GM21367 (cell line): ENCODE measurements at regions not wholly inside any gene's neighbourhood (a gene's known extent, or its start where the extent isn't known, plus 50 kb on each side); places are given as distances from the start of the nearest gene placed in this dataset.

Experiments
- ATAC-seq: cut with Tn5 transposase; IDR thresholded peaks from one replicate; pipeline ENCODE4 v1.9.1; 2021; ENCODE audit not compliant: unreplicated experiment

DNA sequence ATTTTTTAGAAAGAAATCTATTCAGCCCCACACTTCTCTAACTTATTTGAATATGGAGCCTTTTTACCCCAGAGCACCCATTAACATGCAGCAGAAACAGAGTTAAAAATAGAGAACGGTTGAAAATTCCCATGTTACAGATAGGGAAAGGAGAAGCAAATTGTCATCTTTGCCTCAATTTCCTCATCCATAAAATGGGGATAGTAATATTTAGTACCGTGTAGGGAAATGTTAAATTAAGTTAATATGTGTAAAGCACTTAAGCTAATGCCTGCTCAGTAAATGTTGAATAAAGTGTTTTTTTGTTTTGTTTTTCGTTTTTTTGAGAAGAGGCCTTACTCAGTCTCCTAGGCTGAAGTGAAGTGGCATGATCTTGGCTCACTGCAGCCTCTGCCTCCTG, 50.3 kb downstream of the NAV1 start:
- no peak for ATAC-seq

DNA sequence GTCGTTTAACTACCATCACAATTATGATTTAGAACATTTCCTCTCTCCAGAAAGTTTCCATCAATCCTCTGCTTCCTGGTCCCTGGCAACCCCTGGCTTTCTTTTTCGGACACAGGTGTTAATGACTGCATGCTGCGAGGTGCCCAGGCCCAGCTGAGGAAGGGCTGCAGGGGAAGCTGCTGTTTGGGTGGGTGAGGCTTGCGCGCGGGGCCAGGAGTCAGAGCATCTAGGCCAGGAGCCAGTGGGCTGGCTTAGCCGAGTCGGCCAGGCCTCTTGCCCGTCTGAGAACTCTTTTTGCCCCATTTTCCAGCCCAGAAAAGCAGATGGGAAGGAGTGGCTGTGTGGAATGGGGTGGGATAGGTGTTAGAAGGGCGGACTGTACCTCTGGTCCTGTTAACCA, 51.5 kb downstream of the NAV1 start:
- no peak for ATAC-seq

DNA sequence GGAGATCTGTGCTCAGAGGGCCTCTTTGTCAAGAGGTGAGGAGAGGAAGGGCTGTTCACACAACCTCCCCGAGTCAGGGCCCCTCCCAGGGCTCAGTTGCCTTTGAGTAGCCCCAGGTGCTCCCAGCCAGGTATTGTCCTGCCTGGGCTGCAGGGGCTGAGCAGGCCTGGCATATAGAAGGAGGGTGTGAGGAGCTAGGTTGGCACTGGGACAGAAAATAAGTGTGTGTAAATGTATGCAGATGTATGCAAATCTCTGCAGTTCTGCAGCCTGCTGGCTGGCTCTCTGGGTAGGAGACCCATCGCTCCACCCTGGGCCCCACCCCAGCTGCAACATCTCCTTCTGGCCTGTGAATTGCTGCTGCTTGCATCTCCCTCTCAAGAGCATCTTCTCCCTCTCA, 52.4 kb downstream of the NAV1 start:
- ATAC-seq: no peak

DNA sequence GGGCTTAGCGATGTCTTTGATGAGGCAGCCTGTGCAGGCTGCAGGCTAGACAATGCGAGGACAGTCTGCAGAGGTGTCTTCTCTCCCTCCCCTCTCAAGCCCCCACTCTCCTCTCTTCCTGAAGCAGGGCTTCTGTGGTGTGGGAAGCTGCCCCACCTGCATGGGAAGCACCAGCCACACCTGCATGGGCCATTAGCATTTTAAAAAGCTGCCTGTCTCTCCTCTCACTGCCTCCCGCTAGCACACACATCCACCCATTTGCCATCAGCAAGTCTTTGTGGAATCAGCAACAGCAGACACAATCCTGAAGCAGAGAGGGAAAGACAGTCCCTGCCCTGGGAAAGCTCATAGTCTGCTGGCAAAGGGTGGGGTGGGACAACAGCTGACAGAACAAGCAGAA, 53.1 kb downstream of the NAV1 start:
- no peak for ATAC-seq

DNA sequence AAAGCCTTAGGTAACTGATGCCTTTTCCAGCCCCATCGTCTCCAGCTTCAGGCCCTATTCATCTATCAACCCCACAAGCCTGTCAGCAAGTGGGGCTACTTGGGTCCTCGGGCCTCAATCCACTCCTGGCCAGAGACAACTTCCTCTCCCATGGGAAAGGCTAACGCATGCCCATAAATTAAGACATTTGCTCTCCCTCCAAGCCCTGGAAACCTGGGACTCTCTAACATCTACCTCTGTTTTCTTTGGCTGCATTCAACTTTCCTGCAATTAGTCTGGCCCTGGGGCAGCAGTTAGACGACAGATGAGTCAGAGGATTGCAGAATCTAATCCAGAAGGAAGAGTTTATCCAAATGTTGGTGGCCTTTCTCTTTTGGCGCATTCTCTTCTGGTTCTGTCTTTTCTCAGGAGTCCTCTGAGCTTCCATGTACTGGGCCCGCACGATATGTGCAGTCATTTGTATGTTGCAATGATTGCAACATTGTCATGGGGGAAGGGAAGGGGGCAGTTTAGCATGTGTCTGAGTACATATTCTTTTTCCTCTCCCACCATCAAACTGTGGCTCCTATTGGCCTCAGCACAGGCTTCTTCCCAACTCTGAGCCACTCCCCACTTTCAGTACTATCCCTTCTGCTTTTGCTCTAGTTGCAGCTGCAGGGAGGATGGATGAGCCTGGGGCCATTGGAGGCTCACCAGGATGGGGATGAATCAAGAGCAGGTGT, 54.4 kb downstream of the NAV1 start:
- no peak for ATAC-seq

DNA sequence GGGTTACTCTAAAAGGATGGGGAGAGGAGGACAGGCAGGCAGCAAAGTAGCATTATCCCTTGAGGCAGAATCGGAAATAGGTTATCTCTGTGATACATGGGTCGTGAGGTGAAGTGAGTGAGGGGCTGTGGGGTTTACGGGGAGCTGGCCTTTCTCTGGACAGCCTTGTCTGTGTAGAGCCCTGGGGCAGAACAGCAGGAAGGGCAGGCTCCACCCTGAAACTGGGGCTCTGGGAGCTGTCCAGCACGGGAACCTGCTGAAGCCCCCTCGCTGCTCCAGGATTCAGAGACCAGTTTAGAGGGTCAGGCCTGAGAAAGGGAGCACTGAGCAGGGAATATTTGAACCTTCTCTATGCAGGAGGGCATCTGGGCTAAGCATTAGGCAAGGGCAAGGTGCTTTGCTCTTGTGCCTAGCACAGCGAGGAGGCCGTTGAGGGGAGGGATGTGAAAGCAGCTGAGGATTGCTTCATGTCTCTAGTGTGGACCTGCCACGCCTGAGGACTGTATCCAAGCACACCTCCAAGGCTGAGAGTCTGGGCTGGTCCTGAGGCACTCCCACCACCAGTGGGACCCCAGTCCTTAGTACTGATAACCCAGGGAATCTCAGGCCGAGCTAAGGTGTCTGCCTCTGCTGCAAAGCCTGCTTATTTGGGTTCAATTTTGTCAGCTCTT, 55.8 kb downstream of the NAV1 start:
- ATAC-seq: no peak

DNA sequence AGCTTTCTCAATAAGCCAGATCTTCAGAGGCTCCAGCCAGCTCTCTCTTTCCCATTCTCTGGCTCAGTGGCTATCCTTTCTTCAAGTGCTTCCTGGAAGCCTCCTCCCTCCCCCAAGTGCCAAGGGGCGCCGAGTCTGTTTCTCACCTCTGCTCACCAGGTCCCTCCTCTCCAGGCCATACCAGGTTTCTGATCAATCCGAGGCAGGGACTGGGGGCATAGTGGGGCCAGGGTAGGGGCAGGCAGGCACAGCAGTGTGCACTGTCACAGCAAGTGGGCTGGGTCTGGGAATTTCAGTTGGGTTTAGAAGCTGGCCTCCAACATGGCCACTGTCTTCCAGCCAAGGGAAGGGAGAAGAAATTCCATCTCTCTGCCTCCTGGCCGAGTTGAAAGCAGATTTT, 56.5 kb downstream of the NAV1 start:
- ATAC-seq: no peak

DNA sequence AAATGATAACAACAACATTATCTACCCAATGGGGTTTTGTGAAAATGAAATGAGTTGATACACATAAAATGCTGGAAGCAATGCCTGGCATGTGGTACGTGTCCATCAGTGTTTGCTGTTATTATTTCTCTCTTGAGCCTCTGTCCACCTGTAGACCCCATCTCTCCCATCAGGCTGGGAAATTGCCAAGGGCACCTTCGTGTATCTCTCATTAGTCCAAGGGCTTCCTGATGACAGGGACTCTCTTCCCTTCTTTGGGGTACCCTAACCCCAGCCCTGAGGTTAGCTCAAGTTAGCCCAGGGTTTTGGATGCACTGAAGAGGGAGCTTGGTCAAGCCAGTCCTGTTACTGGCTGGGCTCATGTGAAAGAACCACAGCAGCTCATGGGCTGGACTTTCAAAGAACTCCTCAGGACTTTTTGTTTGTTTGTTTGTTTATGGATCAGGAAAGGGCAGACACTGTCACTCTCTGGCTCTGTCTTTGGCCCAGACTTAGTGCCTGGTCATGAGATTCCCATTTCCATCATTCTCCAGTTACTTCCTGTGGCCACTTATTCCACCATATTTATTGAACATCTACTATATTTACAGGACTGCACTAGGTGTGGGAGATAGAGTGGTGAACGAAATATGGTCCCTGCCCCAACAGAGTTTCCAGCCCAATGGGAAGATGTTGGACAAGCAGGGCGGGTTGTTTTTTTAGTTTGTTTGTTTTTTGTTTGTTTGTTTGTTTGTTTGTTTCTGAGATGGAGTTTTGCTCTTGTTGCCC, 57.4 kb downstream of the NAV1 start:
- ATAC-seq: no peak

DNA sequence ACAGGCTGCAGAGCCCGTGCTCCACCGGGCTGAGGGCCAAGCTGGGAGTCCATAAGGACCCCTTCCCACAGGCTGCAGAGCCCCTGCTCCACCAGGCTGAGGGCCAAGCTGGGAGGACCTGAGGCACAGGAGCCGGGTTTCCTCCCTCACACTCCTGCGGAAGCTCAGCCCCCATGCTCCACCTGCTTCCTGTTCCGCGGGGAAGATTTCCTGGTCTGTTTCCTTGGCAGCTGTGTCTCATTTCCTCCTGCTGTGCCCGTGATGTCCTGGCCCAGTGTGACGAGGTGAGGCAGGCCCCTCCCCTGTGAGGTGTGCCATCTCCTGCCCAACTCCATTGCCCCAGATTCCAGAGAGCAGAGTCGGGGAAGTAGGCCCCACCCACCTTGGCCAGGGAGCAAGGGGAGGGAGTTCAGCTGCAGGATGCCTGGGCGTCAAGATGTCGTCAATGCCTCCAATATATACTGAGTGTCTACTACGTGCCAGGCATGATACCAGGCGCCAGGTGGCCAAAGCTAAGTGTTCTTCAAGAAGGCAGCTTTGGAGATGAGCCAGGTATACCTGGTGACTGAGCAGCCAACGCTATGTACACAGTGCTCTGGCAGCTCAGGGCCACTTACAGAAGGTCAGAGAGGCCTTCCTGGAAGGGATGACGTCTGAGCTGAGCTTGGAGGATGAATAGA, 58.8 kb downstream of the NAV1 start:
- ATAC-seq: no peak

DNA sequence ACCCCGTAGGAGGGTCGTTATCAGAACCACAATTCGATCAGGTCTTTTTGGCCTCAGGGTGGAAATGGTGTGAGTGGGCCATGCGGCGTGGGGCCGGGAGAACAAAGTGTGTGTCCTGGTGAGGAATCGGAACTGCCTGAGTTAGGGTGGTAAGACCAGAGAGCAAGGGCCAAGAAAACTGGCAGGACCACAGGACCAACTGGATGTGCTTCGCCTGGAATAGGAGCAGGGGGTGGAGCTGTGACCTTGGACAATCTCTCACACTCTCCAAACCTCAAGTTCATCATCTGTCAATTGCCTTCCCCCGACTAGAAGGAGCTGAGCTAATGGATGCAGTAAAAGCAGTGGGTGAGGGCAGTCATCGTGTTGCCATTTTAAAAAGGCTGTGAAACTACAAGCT, 59.5 kb downstream of the NAV1 start:
- ATAC-seq: no peak

DNA sequence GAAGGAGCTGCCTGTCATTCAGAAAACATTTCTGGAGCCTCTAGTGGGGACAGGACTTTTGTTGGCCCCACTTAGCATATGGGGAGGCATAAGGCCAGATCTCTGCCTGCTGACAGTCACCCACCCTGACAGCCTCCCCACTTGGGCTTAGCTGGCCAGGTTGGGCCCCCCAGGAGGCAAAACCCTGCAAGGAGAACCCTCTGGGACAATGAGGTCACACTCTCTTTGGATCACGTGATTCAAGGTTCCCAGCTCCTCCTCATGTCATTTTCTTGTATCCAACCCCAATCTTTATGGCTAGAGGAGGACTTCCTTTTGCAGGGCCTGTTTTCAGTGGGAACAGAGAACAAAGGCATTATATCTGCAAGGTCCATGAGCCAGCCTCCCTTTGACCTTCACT, 60.0 kb downstream of the NAV1 start:
- ATAC-seq: no peak

DNA sequence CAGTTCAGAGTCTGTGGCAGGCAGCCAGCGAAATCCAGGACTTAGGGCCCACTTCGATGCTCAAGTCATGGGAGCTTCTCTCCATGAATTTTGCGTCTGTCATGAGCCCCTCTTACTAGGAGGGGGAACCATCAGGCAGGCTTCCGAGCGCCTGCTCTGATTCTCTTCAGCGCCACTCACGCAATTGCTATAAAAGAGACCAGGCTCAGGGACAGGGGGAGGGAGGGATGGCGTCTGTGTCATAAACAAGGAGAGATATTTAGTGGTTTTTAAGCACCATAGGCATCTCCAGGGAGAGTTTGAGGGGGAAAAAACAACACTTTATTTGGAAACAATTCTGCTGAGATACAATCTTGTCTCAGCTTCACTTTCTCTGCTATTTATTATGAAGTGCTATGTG, 60.6 kb downstream of the NAV1 start:
- no peak for ATAC-seq

DNA sequence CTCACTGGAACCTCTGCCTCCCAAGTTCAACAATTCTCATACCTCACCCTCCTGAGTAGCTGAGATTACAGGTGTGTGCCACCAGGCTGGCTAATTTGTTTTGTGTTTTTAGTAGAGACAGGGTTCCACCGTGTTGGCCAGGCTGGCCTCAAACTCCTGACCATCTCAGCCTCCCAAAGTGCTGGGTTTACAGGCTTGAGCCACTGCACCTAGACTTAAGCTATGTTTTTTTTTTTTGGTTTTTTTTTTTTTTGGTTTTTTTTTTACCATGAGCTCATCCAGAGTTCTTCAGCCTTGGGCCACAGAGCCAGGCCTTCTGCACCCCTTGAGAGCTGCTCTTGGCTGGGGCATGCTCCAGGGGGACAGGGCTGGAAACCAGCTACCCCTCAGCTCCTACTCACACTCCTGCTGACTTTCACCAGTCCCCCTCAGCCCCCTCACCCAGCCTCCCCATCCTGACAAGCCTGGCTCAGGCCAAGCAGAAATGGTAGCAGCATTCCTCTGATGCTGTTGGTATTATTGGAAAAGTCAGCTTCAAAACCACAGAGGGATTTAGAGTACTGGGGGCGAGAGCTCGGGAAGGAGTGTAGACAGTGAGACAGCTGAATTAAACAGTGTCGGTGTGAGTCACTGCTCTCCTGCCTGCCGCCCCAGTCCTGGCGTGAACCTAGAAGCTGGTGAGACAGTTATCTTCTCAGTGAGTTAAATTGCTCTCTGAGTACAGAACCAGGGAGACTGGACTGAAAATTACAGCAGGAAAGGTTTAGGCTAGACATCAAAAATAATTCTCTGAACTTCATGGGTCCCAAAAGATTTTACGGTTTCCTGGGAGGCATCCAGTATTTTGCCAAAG, 63.7 kb downstream of the NAV1 start:
- ATAC-seq: no peak

DNA sequence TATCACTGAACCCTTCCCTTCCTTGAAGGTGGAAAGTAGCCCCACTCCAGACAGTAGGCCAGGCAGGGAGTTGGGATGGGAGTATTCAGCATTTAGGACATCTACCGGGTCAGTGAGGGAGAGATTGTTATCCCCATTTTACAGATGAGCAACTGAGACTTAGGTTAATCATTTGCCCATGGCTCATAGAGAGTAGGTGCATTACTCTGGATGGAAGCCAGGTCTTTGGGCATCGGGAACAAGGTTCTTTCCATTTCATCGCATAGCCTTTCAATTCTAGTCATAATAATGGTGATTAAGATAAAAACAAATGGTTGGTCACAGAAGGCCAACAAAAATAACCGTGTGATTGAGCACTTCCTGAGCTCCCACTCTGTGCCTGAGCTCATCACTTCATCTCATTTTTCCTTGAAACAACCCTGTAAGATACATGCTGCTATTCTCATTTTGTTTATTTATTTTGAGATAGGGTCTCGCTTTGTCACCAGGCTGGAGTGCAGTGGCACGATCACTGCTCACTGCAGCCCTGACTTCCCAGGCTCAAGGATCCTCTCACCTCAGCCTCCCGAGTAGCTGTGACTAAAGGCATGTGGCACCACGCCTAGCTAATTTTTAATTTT, 64.8 kb downstream of the NAV1 start:
- ATAC-seq: no peak

DNA sequence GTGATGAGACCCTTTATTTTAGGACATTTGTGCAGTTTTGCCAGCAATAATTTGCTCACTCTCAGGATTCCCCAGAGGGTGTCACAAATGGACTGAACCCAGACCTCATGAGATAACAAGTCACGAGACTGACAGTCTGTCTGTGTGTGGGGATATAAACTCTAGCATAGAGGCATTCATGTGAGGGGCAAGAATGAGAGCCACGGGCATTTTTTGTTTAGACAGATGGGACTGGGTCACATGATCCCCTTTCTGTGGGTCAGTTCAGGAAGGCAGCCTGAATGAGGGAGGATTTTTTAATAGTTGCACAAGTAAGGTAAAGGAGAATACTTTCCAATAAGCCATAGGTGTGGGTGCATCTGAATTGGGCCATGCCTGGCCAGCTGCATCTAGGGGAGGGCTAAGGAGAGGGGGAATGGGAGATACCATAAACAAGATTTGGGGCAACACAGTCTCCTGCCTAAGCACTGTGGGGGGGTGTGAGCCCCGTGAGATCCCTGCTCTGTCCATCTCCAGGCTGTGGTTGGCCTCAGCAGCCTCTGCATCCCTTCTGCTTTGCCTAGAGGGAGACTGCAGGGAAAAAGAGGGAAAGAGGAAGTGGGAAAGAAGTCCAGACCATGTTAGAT, 66.6 kb downstream of the NAV1 start:
- ATAC-seq: no peak

DNA sequence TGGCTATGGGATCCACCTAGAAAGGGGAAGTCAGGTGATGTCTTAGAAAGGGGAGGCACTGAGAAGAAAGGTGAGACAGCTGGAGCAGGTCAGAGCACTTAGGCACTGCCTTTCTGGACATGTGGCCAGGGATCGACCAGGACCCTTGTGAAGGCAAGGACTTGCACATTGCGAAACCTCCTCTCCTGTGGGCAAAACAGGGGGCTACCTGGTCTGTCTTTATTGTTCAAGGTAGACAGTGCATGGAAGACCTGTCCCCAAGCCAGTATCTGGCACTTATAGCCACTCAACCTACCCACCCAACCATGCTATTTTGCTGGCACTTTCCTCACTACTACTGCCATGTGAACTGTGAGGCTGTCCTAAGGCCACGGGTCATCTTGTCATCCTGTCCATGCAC, 67.2 kb downstream of the NAV1 start:
- ATAC-seq: no peak

DNA sequence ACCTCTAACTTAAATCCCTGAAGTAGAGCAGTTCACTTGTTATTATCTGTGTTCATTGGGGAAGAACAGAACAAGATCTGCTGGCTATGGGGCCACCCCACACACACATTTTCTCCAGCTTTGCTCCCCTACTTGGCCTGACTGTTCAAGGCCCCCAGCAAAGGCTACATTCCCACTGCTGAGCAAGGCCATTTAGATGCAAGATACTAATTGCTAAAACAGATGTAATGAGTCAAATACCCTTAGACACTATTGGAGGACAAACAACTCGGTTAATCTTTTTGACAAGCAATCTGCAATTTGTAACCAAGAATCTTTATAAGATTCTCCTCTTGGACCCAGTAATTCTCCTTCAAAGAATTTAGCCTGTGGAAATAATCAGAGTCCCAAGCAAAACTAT, 67.7 kb downstream of the NAV1 start:
- ATAC-seq: no peak

DNA sequence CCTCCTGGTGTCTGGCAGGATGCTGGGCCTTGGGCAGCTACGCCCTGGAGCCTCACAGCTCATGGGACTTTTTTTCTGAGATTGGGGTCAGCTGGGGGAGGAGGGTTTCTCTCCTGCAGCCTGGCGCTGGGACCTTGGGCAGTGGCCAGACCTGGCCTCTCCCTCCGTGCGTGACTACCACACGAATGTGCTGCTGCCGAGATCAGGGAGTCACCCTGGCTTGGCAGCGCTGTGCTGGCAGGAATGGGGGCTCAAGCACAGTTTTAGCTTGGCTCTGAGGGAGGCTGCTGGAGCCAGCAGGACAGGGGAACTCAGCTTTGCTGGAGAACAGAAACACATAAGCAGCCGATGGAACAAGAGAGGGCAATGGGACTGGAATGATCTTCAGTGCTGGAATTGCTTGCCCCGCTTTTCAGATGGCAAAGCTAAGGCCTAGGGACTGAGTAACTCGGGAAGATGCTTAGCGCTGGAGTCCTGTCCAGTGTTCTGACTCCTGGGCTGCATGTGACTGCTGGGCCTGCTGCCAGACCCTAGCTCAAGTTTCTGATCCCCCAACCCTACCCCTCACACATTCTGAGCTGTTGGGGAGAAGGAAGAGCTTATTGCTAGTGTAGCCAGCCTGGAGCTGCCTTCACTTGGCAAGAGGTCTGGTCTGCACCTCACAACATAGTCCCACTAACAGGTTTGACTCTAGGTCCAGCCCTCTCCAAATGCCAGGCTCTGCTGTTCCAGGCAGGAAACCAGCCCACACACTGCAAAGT, 69.9 kb downstream of the NAV1 start:
- ATAC-seq: no peak

DNA sequence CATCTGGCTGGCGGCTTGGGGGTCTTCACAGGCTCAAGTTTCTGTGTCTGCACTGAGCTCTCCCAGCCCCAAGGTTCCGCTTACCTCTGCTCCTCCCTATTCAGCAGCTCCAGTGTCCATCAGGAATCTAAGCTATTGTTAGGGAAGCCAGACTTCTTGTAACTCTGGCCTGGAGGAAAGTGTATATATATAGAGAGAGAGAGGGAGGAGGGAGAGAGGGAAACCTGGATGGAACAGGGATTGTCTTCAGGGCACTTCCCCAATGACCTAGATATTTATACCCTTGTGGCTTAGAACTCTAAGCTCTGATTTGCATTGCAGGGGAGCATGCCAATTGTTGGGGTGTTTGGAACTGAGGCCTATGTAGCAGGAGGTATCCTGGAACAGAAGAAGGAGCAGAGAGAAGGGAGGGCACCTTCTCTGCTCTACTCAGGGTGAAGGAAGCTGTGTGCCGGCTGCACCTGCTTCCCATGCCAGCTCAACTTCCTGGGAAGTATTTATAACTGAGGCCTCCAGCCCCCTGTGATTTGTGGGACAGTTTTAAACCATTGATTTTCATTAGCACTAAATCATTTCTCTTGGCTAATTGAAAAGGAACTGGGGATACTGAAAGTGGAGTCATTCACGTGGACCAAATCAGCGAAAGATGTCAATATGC, 70.9 kb downstream of the NAV1 start:
- ATAC-seq: no peak
